Amniotic stem cell (primary cell): ENCODE measurements at regions not wholly inside any gene's neighbourhood (a gene's known extent, or its start where the extent isn't known, plus 50 kb on each side); places are given as distances from the start of the nearest gene placed in this dataset.

ENCODE experiments used
- DNase-seq: peaks from one replicate; lab custom pipeline; 2025; lab: John Stamatoyannopoulos, UW

- no peak for DNase-seq
Measured at GRCh38 chr12:115857923-115858322, 419.6 kb downstream of the MED13L start.

GRCh38 chr12:115857160-115857920, 420.2 kb downstream of the MED13L start:
- no peak for DNase-seq

DNA sequence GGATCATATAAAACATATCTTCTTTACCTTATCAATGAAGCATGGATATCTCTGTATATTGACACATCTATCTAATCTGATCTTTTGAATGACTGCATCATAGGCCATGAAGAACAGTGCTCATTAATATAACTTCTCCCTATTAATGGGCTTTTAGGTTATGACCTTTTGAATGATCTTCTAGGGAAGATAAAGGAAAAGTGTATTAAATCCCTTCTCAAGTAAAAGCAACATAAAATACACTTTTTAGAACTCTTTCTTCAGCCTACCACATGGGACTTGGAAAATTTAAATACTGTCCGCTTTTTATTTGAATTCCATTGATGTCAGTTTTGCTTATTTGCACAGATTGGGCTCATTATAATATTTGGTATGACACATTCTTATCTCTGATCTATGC, 425.4 kb downstream of the MED13L start:
- no peak for DNase-seq

GRCh38 chr12:115850957-115851356, 426.5 kb downstream of the MED13L start:
- no peak for DNase-seq

GRCh38 chr12:115849262-115849943, 428.1 kb downstream of the MED13L start:
- no peak for DNase-seq

DNA sequence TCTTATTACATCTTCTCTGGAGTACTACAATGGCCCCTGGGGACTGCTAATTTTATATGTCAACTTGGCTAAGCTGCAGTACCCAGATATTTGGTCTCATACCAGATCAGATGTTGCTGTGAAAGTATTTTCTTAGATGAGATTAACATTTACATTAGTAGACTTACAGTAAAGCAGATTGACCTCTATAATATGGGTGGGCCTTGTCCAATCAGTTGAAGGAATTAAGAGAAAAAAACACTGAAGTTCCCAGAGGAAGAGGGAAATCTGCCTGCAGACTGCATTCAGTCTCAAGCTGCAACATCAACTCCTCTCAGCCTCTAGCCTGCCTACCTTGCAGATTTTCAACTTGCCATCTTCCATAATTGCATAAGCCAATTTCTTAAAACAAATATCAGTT, 430.1 kb downstream of the MED13L start:
- no peak for DNase-seq

DNA sequence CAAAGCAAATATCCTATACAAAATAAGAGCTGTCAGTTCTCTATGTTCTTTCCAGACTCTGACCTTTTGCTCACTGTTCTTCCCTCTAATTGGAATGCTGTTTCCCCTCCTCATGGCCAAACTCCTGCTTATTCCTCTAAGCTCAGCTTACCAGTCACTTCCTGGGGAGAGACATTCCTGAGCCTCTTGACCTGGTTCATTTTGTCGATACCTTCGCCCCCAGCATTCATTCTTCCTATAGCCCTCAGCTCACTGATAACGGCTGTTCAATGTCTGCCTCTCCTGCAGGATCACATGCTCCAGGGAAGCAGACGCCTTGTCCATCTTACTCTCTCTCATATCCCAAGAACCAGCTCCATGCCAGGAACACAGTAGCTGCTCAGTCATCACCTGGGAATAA, 431.0 kb downstream of the MED13L start:
- DNase-seq = no peak

DNA sequence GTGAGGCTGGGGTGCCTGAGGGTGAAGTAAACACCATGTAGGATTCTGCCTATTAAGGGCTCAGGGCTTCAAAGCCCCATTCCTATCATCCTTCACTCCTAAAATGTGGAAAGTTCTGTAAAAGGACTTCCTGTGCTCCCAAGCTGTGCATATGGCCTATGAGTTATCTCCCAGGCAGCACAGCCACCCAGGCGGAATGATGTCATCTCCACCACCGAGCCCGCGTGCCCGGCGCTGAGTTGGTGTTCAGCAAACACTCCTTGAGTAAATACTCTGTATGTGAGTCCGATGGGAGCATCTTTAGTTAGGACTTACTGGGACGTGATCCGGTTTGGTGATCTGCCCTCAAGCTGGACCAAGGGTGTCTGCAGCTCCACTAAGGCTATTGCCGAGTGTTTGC, 437.3 kb downstream of the MED13L start:
- no peak for DNase-seq

DNA sequence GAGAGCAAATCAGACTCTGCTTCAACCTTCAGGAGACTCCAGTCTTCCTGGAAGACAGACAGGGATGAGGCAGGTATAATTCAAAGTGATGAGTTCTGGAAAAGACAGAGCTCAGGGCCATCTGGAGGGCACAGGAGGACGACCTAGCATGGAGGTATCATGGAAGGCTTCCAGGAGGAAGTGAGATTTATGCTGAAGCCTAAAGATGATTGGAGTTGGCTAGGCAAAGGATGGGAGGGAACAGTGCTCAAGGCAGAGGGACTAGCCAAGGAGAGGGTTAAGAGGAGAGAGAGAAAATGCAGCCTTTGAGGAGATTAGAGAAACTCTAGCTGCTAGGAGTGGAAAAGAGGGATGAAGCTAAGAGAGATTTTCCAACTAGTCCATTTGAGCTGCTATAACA, 438.5 kb downstream of the MED13L start:
- DNase-seq = no peak

DNA sequence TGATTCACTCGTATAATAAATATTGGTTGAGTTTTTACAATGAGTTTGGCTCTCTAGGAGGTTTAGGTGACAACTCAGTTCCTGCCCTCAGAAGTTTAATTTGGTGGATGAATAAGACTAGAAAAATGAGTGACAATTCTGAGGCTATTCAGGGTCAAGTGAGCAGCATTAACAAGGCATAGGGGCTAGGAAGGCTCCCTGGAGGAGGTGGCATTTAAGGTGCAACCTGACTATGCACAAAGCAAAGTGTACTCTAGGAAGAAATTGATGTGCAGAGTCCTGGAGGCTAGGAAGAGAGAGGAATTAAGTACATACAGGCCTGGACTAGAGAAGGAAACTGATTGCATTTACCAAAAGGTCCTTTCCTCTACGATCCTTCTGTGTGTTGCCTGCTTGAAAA, 440.3 kb downstream of the MED13L start:
- no peak for DNase-seq

GRCh38 chr12:115835445-115835844, 442.0 kb downstream of the MED13L start:
- no peak for DNase-seq

DNA sequence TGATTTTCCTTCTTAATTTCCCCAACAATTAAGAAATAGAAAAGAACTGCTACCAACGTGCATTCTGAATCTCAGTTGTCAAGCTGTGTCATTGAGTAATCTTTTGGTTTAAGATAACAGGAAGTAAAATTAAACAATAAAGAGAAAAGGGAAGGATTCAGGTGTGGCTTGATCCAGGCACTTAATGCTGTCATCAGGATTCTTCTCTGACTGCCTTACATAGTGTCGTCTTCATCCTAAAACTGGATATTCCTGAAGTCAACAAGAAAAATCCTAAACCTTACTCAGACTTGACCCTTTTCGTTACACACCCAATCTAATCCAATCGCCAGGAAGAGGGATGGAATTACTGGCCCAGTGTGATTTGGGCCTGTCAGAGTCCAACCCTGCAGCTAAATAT, 443.8 kb downstream of the MED13L start:
- no peak for DNase-seq

DNA sequence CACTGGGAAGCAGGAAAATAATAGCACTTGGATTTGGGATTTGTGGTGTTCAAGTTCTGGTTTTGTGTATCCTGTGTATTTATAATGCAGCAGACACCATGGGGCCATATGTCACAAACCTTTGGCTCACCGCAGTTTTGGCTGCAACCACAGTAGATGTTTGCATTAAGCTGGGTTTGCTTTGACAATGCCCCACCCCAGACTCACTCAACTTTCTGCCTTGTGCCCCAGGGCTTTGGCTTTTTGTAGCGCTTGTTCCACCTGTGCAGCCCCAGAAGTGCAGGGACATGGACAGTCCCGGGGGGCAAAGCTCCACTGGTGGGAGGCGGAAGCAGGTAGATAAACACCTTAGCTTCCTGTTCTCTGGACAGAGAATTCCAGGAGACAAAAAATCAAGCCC, 446.9 kb downstream of the MED13L start:
- no peak for DNase-seq

DNA sequence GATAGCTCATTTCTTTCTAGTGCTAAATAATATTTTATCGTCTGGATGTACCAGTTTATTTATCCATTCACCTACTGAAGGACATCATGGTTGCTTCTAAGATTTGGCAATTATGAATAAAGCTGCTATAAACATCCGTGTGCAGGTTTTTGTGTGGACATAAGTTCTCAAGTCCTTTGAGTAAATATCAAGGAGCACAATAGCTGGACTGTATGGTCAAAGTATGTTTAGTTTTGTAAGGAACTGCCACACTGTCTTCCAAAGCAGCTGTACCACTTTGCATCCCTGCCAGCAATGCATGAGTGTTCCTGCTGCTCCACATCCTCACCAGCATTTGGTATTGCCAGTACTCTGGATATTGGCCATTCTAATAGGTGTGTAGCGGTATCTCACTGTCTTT, 447.4 kb downstream of the MED13L start:
- DNase-seq = no peak

DNA sequence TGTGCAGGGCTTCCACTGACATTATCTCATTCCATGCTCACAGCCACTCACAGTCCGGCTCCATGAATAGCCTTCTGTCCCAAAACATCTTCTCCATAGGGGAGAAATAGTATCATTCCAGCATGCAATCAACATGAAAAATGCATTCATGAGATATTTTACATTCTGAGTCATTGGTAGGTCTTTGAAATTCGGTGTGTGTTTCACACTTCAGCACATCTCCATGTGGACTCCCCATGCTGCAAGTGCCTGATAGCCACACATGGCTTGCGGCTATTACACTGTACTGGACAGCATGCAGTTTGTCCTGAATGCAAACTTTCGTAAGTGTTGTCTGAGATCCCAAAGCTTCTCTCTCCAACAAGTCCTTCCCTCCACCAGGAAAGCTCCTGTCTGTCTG, 449.3 kb downstream of the MED13L start:
- DNase-seq = no peak

- DNase-seq = no peak
Measured at GRCh38 chr12:115824936-115825602, 452.4 kb downstream of the MED13L start.

- no peak for DNase-seq
Measured at GRCh38 chr12:115823635-115824034, 453.9 kb downstream of the MED13L start.

GRCh38 chr12:115820656-115821055, 456.8 kb downstream of the MED13L start:
- no peak for DNase-seq

DNA sequence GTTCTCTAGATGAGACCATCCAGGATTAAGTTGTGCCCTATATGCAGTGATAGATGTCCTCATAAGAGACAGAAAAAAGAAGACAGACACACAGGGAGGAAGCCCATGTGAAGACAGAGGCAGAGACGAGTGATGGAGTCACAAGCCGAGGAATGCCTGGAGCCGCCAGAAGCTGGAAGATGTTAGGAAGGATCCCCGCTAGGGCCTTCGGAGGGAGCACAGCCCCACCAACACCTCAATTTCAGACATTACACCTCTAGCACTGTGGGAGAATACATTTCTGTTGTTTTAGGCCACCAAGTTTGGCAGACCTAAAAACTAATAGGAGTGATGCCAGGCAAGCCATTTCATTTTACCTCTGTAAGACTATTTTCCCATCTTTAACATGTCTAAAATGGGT, 458.5 kb downstream of the MED13L start:
- DNase-seq = no peak

DNA sequence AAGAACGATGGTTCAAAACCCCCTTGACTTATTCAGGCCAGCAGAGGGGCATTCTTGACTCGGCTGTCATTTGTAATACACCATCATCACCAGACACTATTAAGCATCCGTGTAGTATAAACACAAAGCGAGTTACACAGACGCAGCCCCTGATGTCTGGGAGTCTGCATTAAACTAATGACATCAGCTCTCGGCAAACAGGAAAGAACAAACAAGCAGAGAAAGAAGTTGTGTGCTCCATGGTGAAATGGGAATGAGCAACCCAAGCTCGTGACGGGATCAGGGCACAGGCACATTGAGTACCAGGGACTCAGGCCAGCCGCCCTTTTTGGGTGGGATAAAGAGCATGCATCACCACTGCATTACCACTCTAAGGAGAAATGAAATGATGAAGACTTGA, 460.1 kb downstream of the MED13L start:
- DNase-seq = no peak

DNA sequence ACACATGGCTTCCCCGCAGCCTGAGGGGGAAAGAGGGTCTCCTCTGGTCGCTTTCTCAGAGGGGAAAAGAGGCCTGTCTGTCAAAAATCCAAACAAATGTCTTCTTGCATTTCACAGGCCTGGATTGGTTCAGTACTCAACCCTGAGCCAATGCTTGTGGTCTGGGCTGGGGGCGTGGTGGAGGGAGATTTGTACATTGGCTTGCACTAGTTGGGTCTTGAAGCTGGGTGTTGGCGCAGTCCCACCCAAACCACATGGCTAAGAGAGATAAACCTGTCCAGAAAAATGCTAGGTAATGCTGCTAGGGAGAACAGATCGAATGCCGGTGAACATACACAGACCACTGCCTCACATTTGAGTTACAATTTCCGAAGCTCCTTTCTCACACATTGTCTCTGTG, 461.6 kb downstream of the MED13L start:
- DNase-seq = no peak

DNA sequence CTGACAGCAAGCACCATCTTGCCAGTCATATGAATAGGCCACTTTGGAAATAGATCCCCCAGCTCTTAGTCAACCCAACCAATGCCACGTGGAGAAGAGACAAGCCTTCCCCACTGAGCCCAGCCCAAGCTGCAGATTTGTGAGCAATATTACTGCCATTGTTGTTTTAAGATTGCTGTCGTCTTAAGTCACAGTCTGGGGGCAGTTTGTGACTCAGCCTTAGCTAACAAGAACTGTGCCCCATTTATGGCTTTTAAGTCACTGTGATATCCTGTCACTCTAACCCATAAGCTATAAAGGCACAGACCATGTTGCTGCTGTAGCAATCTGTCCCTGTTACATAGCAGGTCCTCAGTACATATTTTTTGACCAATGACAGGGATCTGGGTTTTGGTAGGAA, 464.2 kb downstream of the MED13L start:
- DNase-seq = no peak

- DNase-seq = no peak
Measured at GRCh38 chr12:115811929-115812328, 465.6 kb downstream of the MED13L start.
